K562 (cell line): ENCODE measurements at regions not wholly inside any gene's neighbourhood (a gene's known extent, or its start where the extent isn't known, plus 50 kb on each side); places are given as distances from the start of the nearest gene placed in this dataset.

Experiments used
- ATAC-seq: fragments of 200-7000 bp; cut with Tn5 transposase; 3 replicates; pipeline ENCODE4 v1.9.1; 2020; ENCODE audit warnings: moderate library complexity
- BruUV-seq: library from RNA; stranded (reverse); fragments of 400-500 nt; replicated peaks from 2 replicates; lab custom pipeline; 2021; lab: Mats Ljungman, UMichigan
- CTCF ChIA-PET: fragments of 300-600 bp; formaldehyde crosslinking; extraction: SDS; loops from one replicate; lab custom pipeline; 2021; ENCODE audit warnings: low intra/inter-chr PET ratio; lab: Yijun Ruan, JAX
- POLR2A ChIA-PET: fragments of 300-600, 350-650 bp; sonication (Branson Sonifier 250); formaldehyde crosslinking; extraction: SDS; loops from one replicate; lab custom pipeline; 2021; ENCODE audit warnings: antibody characterized with exemption, inconsistent platforms; lab: Yijun Ruan, JAX
- DNase-seq, 4 experiments: peaks; one replicate each; pipeline versions ENCODE4 v3.0.0 to v3.0.0-alpha.2; 2011 to 2018; ENCODE audit warnings: low spot score in 3 of 4, mixed read lengths in 3 of 4; ENCODE audit errors: extremely low read depth in 1 of 4
- FAIRE-seq: peaks from 2 replicates; lab custom pipeline; 2011; peaks lifted over from hg19 to GRCh38; lab: Jason Lieb, UNC
- H2AFZ ChIP-seq: 2 replicates; pipeline ENCODE4 v1.6.0; 2011; ENCODE audit warnings: low read depth, low read length, control low read depth, inconsistent platforms
- H3K27ac ChIP-seq: fragments of 200-600 bp; 3 replicates; pipeline ENCODE4 v1.8.0; 2011; ENCODE audit warnings: low read depth, mild to moderate bottlenecking, control low read depth, inconsistent platforms, low read length, moderate library complexity, mixed read lengths; ENCODE audit errors: extremely low read depth
- H3K27me3 ChIP-seq, 2 experiments: fragments of 300-600 bp in 1 of 2; 2 replicates in 1 of 2; 3 replicates in 1 of 2; pipeline versions ENCODE4 v1.6.0 to v1.8.0; 2011; ENCODE audit warnings: inconsistent platforms in 2 of 2, low read length in 2 of 2, mild to moderate bottlenecking in 1 of 2, mixed read lengths in 1 of 2, moderate library complexity in 1 of 2; ENCODE audit not compliant: control insufficient read depth in 2 of 2, insufficient read depth in 2 of 2
- H3K36me3 ChIP-seq: fragments of 300-600 bp; 3 replicates; pipeline ENCODE4 v1.8.0; 2011; ENCODE audit warnings: mild to moderate bottlenecking, low read length, inconsistent platforms; ENCODE audit not compliant: control insufficient read depth, insufficient read depth
- H3K4me1 ChIP-seq, 2 experiments: fragments of 200-600 bp in 1 of 2; replicated peaks in 1 of 2; 2 replicates in 1 of 2; 3 replicates in 1 of 2; pipeline versions ENCODE4 v1.5.1 to v1.8.0; 2011; ENCODE audit warnings: inconsistent platforms in 2 of 2, low read length in 2 of 2, mild to moderate bottlenecking in 1 of 2, mixed read lengths in 1 of 2, moderate library complexity in 1 of 2; ENCODE audit not compliant: control insufficient read depth in 2 of 2, insufficient read depth in 2 of 2
- H3K4me2 ChIP-seq: 2 replicates; pipeline ENCODE4 v1.6.1; 2011; ENCODE audit warnings: low read length, control low read depth, inconsistent platforms, mixed read lengths; ENCODE audit not compliant: insufficient read depth
- H3K4me3 ChIP-seq: fragments of 200-600 bp; sonication (generic), shearing (Covaris generic); 2 replicates; pipeline ENCODE4 v1.5.1; 2016; ENCODE audit warnings: control low read depth, inconsistent platforms
- H3K79me2 ChIP-seq: fragments of 200-600 bp; 3 replicates; pipeline ENCODE4 v1.8.0; 2011; ENCODE audit warnings: low read length, inconsistent platforms; ENCODE audit not compliant: control insufficient read depth, insufficient read depth
- H3K9ac ChIP-seq, 2 experiments: 2 replicates each; pipeline versions ENCODE4 v1.6.0 to v1.6.1; 2011; ENCODE audit warnings: low read depth in 2 of 2, low read length in 2 of 2, control low read depth in 1 of 2, inconsistent platforms in 1 of 2, mild to moderate bottlenecking in 1 of 2, mixed read lengths in 1 of 2; ENCODE audit not compliant: insufficient read depth in 1 of 2
- H3K9me1 ChIP-seq: one replicate; pipeline ENCODE4 v1.6.0; 2011; ENCODE audit warnings: inconsistent platforms, mild to moderate bottlenecking, low read length, moderate library complexity; ENCODE audit not compliant: control insufficient read depth, insufficient read depth
- H3K9me3 ChIP-seq: replicated peaks from 2 replicates; pipeline ENCODE4 v1.5.1; 2011; ENCODE audit warnings: low read depth, low read length, inconsistent platforms; ENCODE audit not compliant: control insufficient read depth, insufficient read depth
- H4K20me1 ChIP-seq: replicated peaks from 2 replicates; pipeline ENCODE4 v1.6.1; 2011; ENCODE audit warnings: low read length, inconsistent platforms, mixed read lengths; ENCODE audit not compliant: control insufficient read depth, insufficient read depth
- E2F1 ChIP-seq: sonication (generic); formaldehyde crosslinking; IDR thresholded peaks from 2 replicates; pipeline ENCODE4 v1.8.1; 2023; ENCODE audit warnings: mild to moderate bottlenecking, missing genetic modification reagents, moderate library complexity
- HMG20B ChIP-seq: fragments of 250-450 bp; sonication (Bioruptor Pico); IDR thresholded peaks from 2 replicates; pipeline ENCODE4 v1.5.0; 2021; ENCODE audit warnings: mild to moderate bottlenecking
- HNRNPLL ChIP-seq: fragments of 200-400 bp; formaldehyde crosslinking; IDR thresholded peaks from 2 replicates; pipeline ENCODE4 v1.6.1; 2017; ENCODE audit warnings: low read length, low read depth, mild to moderate bottlenecking; ENCODE audit not compliant: poor library complexity, severe bottlenecking
- ILF3 ChIP-seq: fragments of 450-650 bp; IDR thresholded peaks from 2 replicates; pipeline ENCODE4 v1.6.1; 2018; ENCODE audit warnings: antibody characterized with exemption, mild to moderate bottlenecking, moderate library complexity, borderline replicate concordance
- KAT2B ChIP-seq: IDR thresholded peaks from one replicate; pipeline ENCODE4 v1.6.1; 2012; ENCODE audit warnings: low read depth, mild to moderate bottlenecking, control low read depth, inconsistent platforms, low read length, moderate library complexity
- NFIC ChIP-seq: fragments of 450-650 bp; IDR thresholded peaks from 2 replicates; pipeline ENCODE4 v1.6.1; 2017; ENCODE audit warnings: mild to moderate bottlenecking, inconsistent platforms
- NRF1 ChIP-seq, 2 experiments: fragments of 450-650 bp; IDR thresholded peaks in 1 of 2; conservative IDR thresholded peaks in 1 of 2; 2 replicates each; pipeline ENCODE4 v1.6.1; 2014; ENCODE audit warnings: mild to moderate bottlenecking in 2 of 2
- PHB ChIP-seq: fragments of 250-450 bp; sonication (Bioruptor Pico); IDR thresholded peaks from 2 replicates; pipeline ENCODE4 v1.5.0; 2021
- SIRT6 ChIP-seq: IDR thresholded peaks from one replicate; pipeline ENCODE4 v1.6.1; 2012; ENCODE audit warnings: low read depth, mild to moderate bottlenecking, control low read depth, inconsistent platforms, low read length, moderate library complexity
- SMAD4 ChIP-seq: fragments of 250-450 bp; sonication (Bioruptor Pico); conservative IDR thresholded peaks from 2 replicates; pipeline ENCODE4 v1.8.0; 2021; ENCODE audit warnings: inconsistent platforms, mild to moderate bottlenecking, moderate library complexity
- TAF7 ChIP-seq: fragments of 450-650 bp; IDR thresholded peaks from 2 replicates; pipeline ENCODE4 v1.6.1; 2016; ENCODE audit warnings: missing genetic modification characterization, missing compliant biosample characterization
- TCF7 ChIP-seq: sonication (generic); IDR thresholded peaks from 2 replicates; pipeline ENCODE4 v1.6.1; 2016; ENCODE audit warnings: antibody characterized with exemption, borderline replicate concordance
- ZKSCAN1 ChIP-seq: fragments of 150-350 bp; IDR thresholded peaks from 2 replicates; pipeline ENCODE4 v1.6.1; 2016; ENCODE audit warnings: low read depth, low read length
- ZNF133 ChIP-seq: fragments of 250-450 bp; sonication (Bioruptor Pico); IDR thresholded peaks from 2 replicates; pipeline ENCODE4 v1.4.0; 2020; ENCODE audit warnings: mild to moderate bottlenecking
- ZNF347 ChIP-seq: fragments of 450-650 bp; formaldehyde crosslinking; IDR thresholded peaks from 2 replicates; pipeline ENCODE4 v1.4.0; 2020; ENCODE audit warnings: low read depth, mild to moderate bottlenecking, moderate library complexity
- WGBS: fragments of 100-300 bp; shearing (Covaris generic); methylation state at CpG from one replicate; pipeline ENCODE4 v1.1.6; 2016; ENCODE audit warnings: low coverage, mixed read lengths; ENCODE audit not compliant: insufficient coverage; ENCODE audit errors: missing lambda C conversion rate; 5-methylcytosine and 5-hydroxymethylcytosine counted together
- in situ Hi-C: fragments of 300-500 bp; cut with MboI; formaldehyde crosslinking; loops from 4 replicates; pipeline ENCODE4 v1.15.0; 2018; ENCODE audit warnings: inconsistent platforms, mixed read lengths
- intact Hi-C: fragments of 100-400 bp; cut with micrococcal nuclease; formaldehyde crosslinking; loops from 2 replicates; pipeline ENCODE4 v1.14.2; 2022
- TF ChIP-seq, protein P1 (sequence below), 2 experiments: fragments of 450-650 bp; conservative IDR thresholded peaks; 2 replicates each; pipeline ENCODE4 v1.6.1; 2017; ENCODE audit warnings: mild to moderate bottlenecking in 2 of 2, moderate library complexity in 2 of 2

DNA sequence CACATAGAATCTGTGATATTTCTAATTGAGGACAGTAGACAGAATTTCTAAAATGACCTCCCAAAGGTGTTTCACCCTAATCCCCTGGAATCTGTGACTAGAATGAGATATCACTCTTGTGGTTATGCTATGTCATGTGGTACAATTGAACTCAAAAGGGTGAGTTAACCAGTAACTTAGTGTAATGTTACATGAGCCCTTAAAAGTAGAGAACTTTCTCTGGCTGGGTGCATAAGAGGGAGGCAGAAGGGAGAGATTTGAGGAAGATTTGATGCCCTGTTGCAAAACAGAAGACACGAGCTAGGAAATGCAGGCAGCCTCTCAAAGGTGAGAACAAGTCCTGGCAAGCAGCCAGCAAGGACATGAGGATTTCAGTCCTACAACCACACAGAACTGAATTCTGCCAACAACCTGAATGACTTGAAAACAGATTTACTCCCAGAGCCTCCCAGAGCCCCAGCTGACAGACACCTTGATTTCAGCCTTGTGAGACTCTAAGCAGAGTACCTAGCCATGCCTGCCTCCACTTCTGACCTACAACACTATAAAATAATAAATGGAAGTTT, 160.3 kb downstream of the MTHFS start:
- 0% methylated on average over 1 of the region's 1 CpG for WGBS

GRCh38 chr15:79738143-79738542, 158.7 kb downstream of the MTHFS start:
- Histone ChIP-seq H3K9me3 (no peaks in the 10 kb centered on the region), H3K27ac (no peak overlapping the region), H3K27me3 (peaks cover 0 to 3% of the 10 kb centered on the region in 2 experiments; a peak in 2 of 5 replicates), H3K4me3 (no peak overlapping the region), H3K4me1 (no peaks in the 10 kb centered on the region), H3K9me1 (no peaks in the 10 kb centered on the region), H3K79me2 (no peaks in the 10 kb centered on the region), H4K20me1 (no peaks in the 10 kb centered on the region), H2AFZ (no peak overlapping the region), H3K36me3 (no peaks in the 10 kb centered on the region), H3K9ac (no peak overlapping the region), H3K4me2 (no peak overlapping the region)
- WGBS: 0% methylated on average over 6 of the region's 6 CpGs
- ChIA-PET CTCF (no interaction called here), POLR2A (no interaction called here)
- in situ Hi-C loops: no loop called here
- BruUV-seq: no TSS peak
- no peak for DNase-seq
- FAIRE-seq: no peak
- intact Hi-C loops: no loop called here
- no peak for ATAC-seq
- TF ChIP-seq TCF7 (no peak), ZKSCAN1 (no peak), SIRT6 (no peak), PHB (CRISPR knock-in tag) (no peak), HMG20B (no peak), KAT2B (no peak), TAF7 (tag) (no peak), SMAD4 (no peak), ZNF133 (CRISPR knock-in tag) (no peak), ZNF347 (CRISPR knock-in tag) (no peak), NRF1 (conservative IDR thresholded peaks at IDR 0.05 in 1 of 2, IDR thresholded peaks at IDR 0.05 in 1 of 2) (no peak), ILF3 (no peak), E2F1 (CRISPR knock-in tag) (no peak)
- TF ChIP-seq, protein P1, sequence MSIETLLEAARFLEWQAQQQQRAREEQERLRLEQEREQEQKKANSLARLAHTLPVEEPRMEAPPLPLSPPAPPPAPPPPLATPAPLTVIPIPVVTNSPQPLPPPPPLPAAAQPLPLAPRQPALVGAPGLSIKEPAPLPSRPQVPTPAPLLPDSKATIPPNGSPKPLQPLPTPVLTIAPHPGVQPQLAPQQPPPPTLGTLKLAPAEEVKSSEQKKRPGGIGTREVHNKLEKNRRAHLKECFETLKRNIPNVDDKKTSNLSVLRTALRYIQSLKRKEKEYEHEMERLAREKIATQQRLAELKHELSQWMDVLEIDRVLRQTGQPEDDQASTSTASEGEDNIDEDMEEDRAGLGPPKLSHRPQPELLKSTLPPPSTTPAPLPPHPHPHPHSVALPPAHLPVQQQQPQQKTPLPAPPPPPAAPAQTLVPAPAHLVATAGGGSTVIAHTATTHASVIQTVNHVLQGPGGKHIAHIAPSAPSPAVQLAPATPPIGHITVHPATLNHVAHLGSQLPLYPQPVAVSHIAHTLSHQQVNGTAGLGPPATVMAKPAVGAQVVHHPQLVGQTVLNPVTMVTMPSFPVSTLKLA (conservative IDR thresholded peaks at IDR 0.05): no peak

More for the DNA sequence above, 160.3 kb downstream of the MTHFS start:
- H3K27me3 ChIP-seq: no peaks in the 10 kb centered on the region
- ChIA-PET CTCF (no interaction called here), POLR2A (no interaction called here)
- no TSS peak for BruUV-seq
- H3K27ac ChIP-seq: no peak overlapping the region
- no peak overlapping the region for H3K4me2 ChIP-seq
- H3K9me1 ChIP-seq: no peaks in the 10 kb centered on the region
- H4K20me1 ChIP-seq: no peaks in the 10 kb centered on the region
- no peak overlapping the region for H3K9ac ChIP-seq
- no peak overlapping the region for H2AFZ ChIP-seq
- no peak for ATAC-seq
- H3K4me1 ChIP-seq: no peaks in the 10 kb centered on the region
- no peak overlapping the region for H3K4me3 ChIP-seq
- no peak for TF ChIP-seq HNRNPLL
- peak; percentile 75 for TF ChIP-seq NFIC
- TF ChIP-seq ILF3: no peak
- in situ Hi-C loops: no loop called here
- no peaks in the 10 kb centered on the region for H3K9me3 ChIP-seq
- DNase-seq: no peak
- no peaks in the 10 kb centered on the region for H3K79me2 ChIP-seq
- no peaks in the 10 kb centered on the region for H3K36me3 ChIP-seq
- intact Hi-C loops: no loop called here
- no peak for FAIRE-seq
